Activated B cell treated with CpG ODN at 0.5 μM for 24 hours (primary cell): ENCODE measurements at regions not wholly inside any gene's neighbourhood (a gene's known extent, or its start where the extent isn't known, plus 50 kb on each side); places are given as distances from the start of the nearest gene placed in this dataset.
"Not testable (repeated sequence)": the region's sequence is repeated elsewhere in the genome, so short reads cannot be mapped to it uniquely, and the experiment has no call there.

Source experiments
- ATAC-seq: fragments of 200-7000 bp; cut with Tn5 transposase; one replicate; pipeline ENCODE4 v1.10.0; 2021; ENCODE audit warnings: low read depth, mild to moderate bottlenecking, moderate library complexity
- CTCF ChIA-PET: fragments of 350-600 bp; sonication (Branson Sonifier 250); formaldehyde crosslinking; loops from one replicate; lab custom pipeline; 2021; ENCODE audit warnings: antibody characterized with exemption; lab: Charles Lee
- POLR2A ChIA-PET: fragments of 350-600 bp; sonication (Branson Sonifier 250); formaldehyde crosslinking; loops from one replicate; lab custom pipeline; 2021; ENCODE audit warnings: antibody characterized with exemption; lab: Charles Lee
- DNase-seq: peaks from one replicate; pipeline ENCODE4 v3.0.0; 2022
- H3K27ac Mint-ChIP-seq: one replicate; pipeline ENCODE4 v1.8.0; 2020; ENCODE audit warnings: mixed read lengths
- H3K27me3 Mint-ChIP-seq: one replicate; pipeline ENCODE4 v1.8.0; 2021; ENCODE audit warnings: mixed read lengths
- H3K36me3 Mint-ChIP-seq: one replicate; pipeline ENCODE4 v1.8.0; 2021; ENCODE audit warnings: low read depth, mixed read lengths
- H3K4me1 Mint-ChIP-seq: one replicate; pipeline ENCODE4 v1.8.0; 2021; ENCODE audit warnings: mixed read lengths
- H3K4me3 Mint-ChIP-seq: one replicate; pipeline ENCODE4 v1.8.0; 2020; ENCODE audit warnings: mild to moderate bottlenecking, mixed read lengths
- H3K9me3 Mint-ChIP-seq: one replicate; pipeline ENCODE4 v1.8.0; 2020; ENCODE audit warnings: mixed read lengths
- CTCF ChIP-seq: fragments of 200-600 bp; IDR thresholded peaks from one replicate; pipeline ENCODE4 v1.8.0; 2022; ENCODE audit warnings: antibody characterized with exemption, mild to moderate bottlenecking
- intact Hi-C: fragments of 100-400 bp; cut with micrococcal nuclease; formaldehyde crosslinking; loops from one replicate; pipeline ENCODE4 v1.15.1; 2024

- no peak for DNase-seq
- intact Hi-C loops = no loop called here
- ChIA-PET POLR2A (no interaction called here), CTCF (no interaction called here)
- Mint-ChIP-seq H3K36me3 (no peaks in the 10 kb centered on the region), H3K4me1 (no peaks in the 10 kb centered on the region), H3K27ac (no peak overlapping the region), H3K9me3 (no peaks in the 10 kb centered on the region), H3K27me3 (no peaks in the 10 kb centered on the region), H3K4me3 (no peak overlapping the region)
- no peak for TF ChIP-seq CTCF
- no peak for ATAC-seq
These were observed 413.5 kb downstream of the BCKDHB start for GRCh38 chr6:80519811-80520594.

DNA sequence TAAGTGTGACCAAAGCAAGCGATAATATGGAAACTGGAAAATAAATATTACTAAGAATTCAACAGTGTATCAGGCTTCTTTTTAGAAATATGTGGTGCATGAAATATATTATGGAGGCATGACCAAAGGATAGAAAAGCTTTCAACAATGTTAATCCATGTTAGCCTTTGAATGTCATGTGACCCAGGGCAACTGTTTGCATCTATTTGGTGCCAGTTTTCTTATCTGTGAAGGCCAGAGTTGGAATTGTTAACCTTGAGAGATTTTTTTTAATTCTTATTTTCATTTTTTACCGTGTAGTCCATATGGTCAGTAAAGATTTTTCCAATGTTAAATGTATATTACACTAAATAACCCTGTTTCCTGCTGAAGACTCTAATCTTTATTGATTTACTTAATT lies 411.1 kb downstream of the BCKDHB start:
- H3K27ac Mint-ChIP-seq = no peak overlapping the region
- no peaks in the 10 kb centered on the region for H3K36me3 Mint-ChIP-seq
- ChIA-PET CTCF (no interaction called here), POLR2A (no interaction called here)
- no peaks in the 10 kb centered on the region for H3K9me3 Mint-ChIP-seq
- intact Hi-C loops = no loop called here
- DNase-seq (no peak), ATAC-seq (no peak)
- H3K4me1 Mint-ChIP-seq = no peaks in the 10 kb centered on the region
- no peaks in the 10 kb centered on the region for H3K27me3 Mint-ChIP-seq
- TF ChIP-seq CTCF = no peak
- H3K4me3 Mint-ChIP-seq = no peak overlapping the region

DNA sequence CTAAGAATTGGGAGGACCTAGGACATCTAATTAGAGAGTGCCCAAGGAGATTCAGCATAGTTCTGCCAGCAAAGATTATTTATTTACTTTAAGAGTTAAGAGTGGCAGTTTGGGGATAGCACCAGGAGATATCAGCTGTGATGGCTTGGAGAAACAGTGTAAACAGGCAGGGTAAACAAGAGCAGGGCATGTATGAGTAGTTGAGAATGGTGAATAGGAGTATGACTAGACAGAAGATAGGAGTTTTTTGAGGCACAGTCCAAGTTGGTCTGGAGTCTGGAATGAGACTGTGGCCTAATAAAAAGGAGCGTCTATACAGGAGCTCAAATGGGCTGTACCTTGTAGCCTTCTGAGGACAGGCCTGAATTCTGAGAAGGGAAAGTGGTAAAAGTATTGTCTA lies 404.1 kb downstream of the BCKDHB start:
- H3K4me3 Mint-ChIP-seq, DNase-seq, H3K9me3 Mint-ChIP-seq, H3K27ac Mint-ChIP-seq, H3K27me3 Mint-ChIP-seq, ATAC-seq, CTCF ChIA-PET, intact Hi-C loops, H3K4me1 Mint-ChIP-seq, POLR2A ChIA-PET, H3K36me3 Mint-ChIP-seq: not testable (repeated sequence)

DNA sequence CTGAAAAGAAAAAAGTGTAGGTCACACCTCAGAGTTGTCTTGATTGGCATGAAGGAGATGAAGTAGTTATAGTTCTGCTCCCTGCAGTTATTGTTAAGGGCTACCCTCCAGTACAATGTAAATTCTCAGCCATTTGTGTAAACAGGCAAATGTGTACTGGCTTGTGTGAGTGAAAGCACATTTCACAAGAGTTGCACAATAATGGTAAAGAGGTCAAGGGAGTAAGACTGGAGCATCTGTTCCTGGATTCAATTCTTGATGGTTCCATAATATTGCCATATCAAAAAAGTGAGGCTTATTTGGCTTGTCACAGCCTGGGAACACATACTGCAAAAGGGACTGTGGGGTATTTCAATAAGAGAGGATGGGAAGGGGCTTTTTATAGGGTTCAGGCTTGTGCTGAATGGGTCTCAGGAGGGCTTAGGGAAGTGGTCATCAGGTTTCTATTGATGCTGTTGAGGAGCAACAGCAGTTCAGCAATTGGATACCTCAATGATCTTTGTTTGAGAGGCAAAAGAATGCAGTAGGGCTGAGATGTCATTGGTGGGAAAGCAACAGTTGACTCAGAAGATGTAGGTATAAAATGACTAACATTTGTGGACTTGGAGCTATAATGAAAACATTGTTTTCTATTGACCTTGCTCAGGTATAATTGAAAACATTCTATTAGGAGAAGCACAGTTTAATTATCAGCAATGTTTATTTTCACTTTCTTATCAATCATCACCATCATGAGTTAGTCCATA lies 402.6 kb downstream of the BCKDHB start:
- Mint-ChIP-seq H3K36me3 (no peaks in the 10 kb centered on the region), H3K9me3 (no peaks in the 10 kb centered on the region), H3K27ac (no peak overlapping the region), H3K27me3 (no peaks in the 10 kb centered on the region), H3K4me3 (no peak overlapping the region), H3K4me1 (no peaks in the 10 kb centered on the region)
- ATAC-seq = no peak
- ChIA-PET POLR2A (no interaction called here), CTCF (no interaction called here)
- intact Hi-C loops = no loop called here
- DNase-seq = no peak
- TF ChIP-seq CTCF = no peak

GRCh38 chr6:80504882-80505281 lies 398.4 kb downstream of the BCKDHB start:
- no peak overlapping the region for H3K4me3 Mint-ChIP-seq
- no peaks in the 10 kb centered on the region for H3K4me1 Mint-ChIP-seq
- ChIA-PET CTCF (no interaction called here), POLR2A (no interaction called here)
- H3K9me3 Mint-ChIP-seq = no peaks in the 10 kb centered on the region
- H3K27me3 Mint-ChIP-seq = peaks cover 2% of the 10 kb centered on the region
- intact Hi-C loops = no loop called here
- DNase-seq = no peak
- no peak for TF ChIP-seq CTCF
- no peak overlapping the region for H3K27ac Mint-ChIP-seq
- ATAC-seq = no peak
- no peaks in the 10 kb centered on the region for H3K36me3 Mint-ChIP-seq
